WTC11 (cell line): ENCODE measurements at regions not wholly inside any gene's neighbourhood (a gene's known extent, or its start where the extent isn't known, plus 50 kb on each side); places are given as distances from the start of the nearest gene placed in this dataset.

Experiments used
- ATAC-seq: fragments of 200-7000 bp; cut with Tn5 transposase; 2 replicates; pipeline ENCODE4 v1.10.0; 2021; ENCODE audit warnings: mild to moderate bottlenecking, moderate library complexity
- CTCF ChIA-PET: fragments of 300-600 bp; sonication (Branson Sonifier 250); formaldehyde crosslinking; loops from one replicate; lab custom pipeline; 2021; ENCODE audit warnings: antibody characterized with exemption; lab: Charles Lee
- POLR2A ChIA-PET: fragments of 350-600 bp; sonication (Branson Sonifier 250); formaldehyde crosslinking; loops from one replicate; lab custom pipeline; 2021; ENCODE audit warnings: antibody characterized with exemption; lab: Charles Lee
- DNase-seq: peaks from one replicate; pipeline ENCODE4 v3.0.0; 2021; ENCODE audit warnings: low spot score
- H3K27ac Mint-ChIP-seq: 2 replicates; pipeline ENCODE4 v1.8.0; 2021; ENCODE audit warnings: mixed read lengths
- H3K27me3 Mint-ChIP-seq: 2 replicates; pipeline ENCODE4 v1.8.0; 2021; ENCODE audit warnings: low read depth, mild to moderate bottlenecking, moderate library complexity, mixed read lengths
- H3K36me3 Mint-ChIP-seq: 2 replicates; pipeline ENCODE4 v1.8.0; 2021; ENCODE audit warnings: mixed read lengths
- H3K4me1 Mint-ChIP-seq: 2 replicates; pipeline ENCODE4 v1.8.0; 2022; ENCODE audit warnings: mixed read lengths
- H3K4me3 Mint-ChIP-seq: 2 replicates; pipeline ENCODE4 v1.8.0; 2021; ENCODE audit warnings: mild to moderate bottlenecking, moderate library complexity, mixed read lengths
- H3K9me3 Mint-ChIP-seq: 2 replicates; pipeline ENCODE4 v1.8.0; 2021; ENCODE audit warnings: mixed read lengths
- ATF1 ChIP-seq: sonication (generic); formaldehyde crosslinking; IDR thresholded peaks from 2 replicates; pipeline ENCODE4 v1.8.1; 2023; ENCODE audit warnings: mild to moderate bottlenecking, moderate library complexity, missing genetic modification reagents
- ATF2 ChIP-seq: sonication (generic); formaldehyde crosslinking; IDR thresholded peaks from 2 replicates; pipeline ENCODE4 v1.8.1; 2022; ENCODE audit warnings: low read depth, missing genetic modification reagents, borderline replicate concordance
- EMX1 ChIP-seq: fragments of 250-450 bp; sonication (Bioruptor Pico); IDR thresholded peaks from 2 replicates; pipeline ENCODE4 v1.8.0; 2021; ENCODE audit warnings: mild to moderate bottlenecking
- ERG ChIP-seq: fragments of 250-450 bp; sonication (Bioruptor Pico); IDR thresholded peaks from 2 replicates; pipeline ENCODE4 v1.8.0; 2021; ENCODE audit warnings: mild to moderate bottlenecking
- FOXJ3 ChIP-seq: sonication (generic); formaldehyde crosslinking; IDR thresholded peaks from 2 replicates; pipeline ENCODE4 v1.9.0; 2021; ENCODE audit warnings: missing genetic modification reagents, mild to moderate bottlenecking, borderline replicate concordance
- FOXK1 ChIP-seq: sonication (generic); formaldehyde crosslinking; IDR thresholded peaks from 2 replicates; pipeline ENCODE4 v1.8.0; 2022; ENCODE audit warnings: mild to moderate bottlenecking, moderate library complexity, missing genetic modification reagents
- GABPB1 ChIP-seq: sonication (generic); formaldehyde crosslinking; IDR thresholded peaks from 2 replicates; pipeline ENCODE4 v1.8.1; 2023; ENCODE audit warnings: mild to moderate bottlenecking, missing genetic modification reagents
- GTF2I ChIP-seq: fragments of 250-450 bp; sonication (Bioruptor Pico); conservative IDR thresholded peaks from 2 replicates; pipeline ENCODE4 v1.4.0; 2021; ENCODE audit warnings: mild to moderate bottlenecking
- KAT7 ChIP-seq: sonication (generic); formaldehyde crosslinking; IDR thresholded peaks from 2 replicates; pipeline ENCODE4 v1.8.1; 2023; ENCODE audit warnings: missing genetic modification reagents, mild to moderate bottlenecking, borderline replicate concordance
- OVOL2 ChIP-seq: fragments of 250-450 bp; sonication (Bioruptor Pico); IDR thresholded peaks from 2 replicates; pipeline ENCODE4 v1.9.0; 2021; ENCODE audit warnings: mild to moderate bottlenecking, borderline replicate concordance
- PREB ChIP-seq: sonication (generic); formaldehyde crosslinking; IDR thresholded peaks from 2 replicates; pipeline ENCODE4 v1.8.1; 2022; ENCODE audit warnings: mild to moderate bottlenecking, missing genetic modification reagents, moderate library complexity, borderline replicate concordance
- PRRX2 ChIP-seq: fragments of 250-450 bp; sonication (Bioruptor Pico); IDR thresholded peaks from 2 replicates; pipeline ENCODE4 v1.8.0; 2021; ENCODE audit warnings: mild to moderate bottlenecking
- ZBTB43 ChIP-seq: sonication (generic); formaldehyde crosslinking; IDR thresholded peaks from 2 replicates; pipeline ENCODE4 v1.8.1; 2023; ENCODE audit warnings: mild to moderate bottlenecking, missing genetic modification reagents

- Mint-ChIP-seq H3K4me3 (no peak overlapping the region), H3K36me3 (peaks cover 6% of the 10 kb centered on the region; the same call in 1 of the 2 replicates), H3K27me3 (no peaks in the 10 kb centered on the region), H3K4me1 (peaks cover 9% of the 10 kb centered on the region), H3K9me3 (no peaks in the 10 kb centered on the region), H3K27ac (0 out of 2 replicates have a peak overlapping the region, but pooled peaks have one; percentile 41)
- POLR2A ChIA-PET: no interaction called here
- TF ChIP-seq ATF1 (CRISPR knock-in tag): no peak
- TF ChIP-seq ZBTB43 (CRISPR knock-in tag): no peak
- TF ChIP-seq FOXK1 (CRISPR knock-in tag): no peak
- no peak for TF ChIP-seq PRRX2 (CRISPR knock-in tag)
- no peak for TF ChIP-seq KAT7 (CRISPR knock-in tag)
- TF ChIP-seq EMX1 (CRISPR knock-in tag): no peak
- DNase-seq (no peak), ATAC-seq (no peak)
- CTCF ChIA-PET: interaction anchor here (1.6 kb wide), 1 partner anchor 8 kb away, joined by 5 read pairs; no protein-coding TSS in a partner anchor
Measured at GRCh38 chr3:11698326-11699082, 54.8 kb upstream of the VGLL4 start.

- Mint-ChIP-seq H3K4me3 (no peak overlapping the region), H3K27me3 (no peaks in the 10 kb centered on the region), H3K27ac (no peak overlapping the region), H3K36me3 (peaks cover 6% of the 10 kb centered on the region; the same call in 1 of the 2 replicates), H3K4me1 (peaks cover 1% of the 10 kb centered on the region), H3K9me3 (no peaks in the 10 kb centered on the region)
- CTCF ChIA-PET: no interaction called here
- DNase-seq (no peak), ATAC-seq (no peak)
- TF ChIP-seq FOXJ3 (CRISPR knock-in tag) (no peak), PREB (CRISPR knock-in tag) (no peak), ERG (CRISPR knock-in tag) (no peak), GABPB1 (CRISPR knock-in tag) (no peak), ATF2 (CRISPR knock-in tag) (no peak)
- POLR2A ChIA-PET: no interaction called here
Measured at GRCh38 chr3:11697701-11698100, 54.0 kb upstream of the VGLL4 start.

- ATAC-seq (no peak), DNase-seq (no peak)
- H3K36me3 Mint-ChIP-seq: peaks cover 6% of the 10 kb centered on the region; the same call in 1 of the 2 replicates
- H3K4me3 Mint-ChIP-seq: no peak overlapping the region
- no peaks in the 10 kb centered on the region for H3K27me3 Mint-ChIP-seq
- H3K9me3 Mint-ChIP-seq: no peaks in the 10 kb centered on the region
- H3K27ac Mint-ChIP-seq: peak overlapping the region; percentile 18; the same call in 1 of the 2 replicates
- TF ChIP-seq OVOL2 (CRISPR knock-in tag) (no peak), GTF2I (CRISPR knock-in tag) (no peak)
- H3K4me1 Mint-ChIP-seq: peaks cover 15% of the 10 kb centered on the region
- ChIA-PET POLR2A (no interaction called here), CTCF (no interaction called here)
Measured at GRCh38 chr3:11696054-11696453, 52.3 kb upstream of the VGLL4 start.
